NCI-H2029 treated with DMSO at 0.1 percent for 48 hours (cell line): ENCODE measurements at regions not wholly inside any gene's neighbourhood (a gene's known extent, or its start where the extent isn't known, plus 50 kb on each side); places are given as distances from the start of the nearest gene placed in this dataset.
"Not testable (repeated sequence)": the region's sequence is repeated elsewhere in the genome, so short reads cannot be mapped to it uniquely, and the experiment has no call there.

Experiments
- DNase-seq: peaks from one replicate; lab custom pipeline; 2025; lab: John Stamatoyannopoulos, UW

DNA sequence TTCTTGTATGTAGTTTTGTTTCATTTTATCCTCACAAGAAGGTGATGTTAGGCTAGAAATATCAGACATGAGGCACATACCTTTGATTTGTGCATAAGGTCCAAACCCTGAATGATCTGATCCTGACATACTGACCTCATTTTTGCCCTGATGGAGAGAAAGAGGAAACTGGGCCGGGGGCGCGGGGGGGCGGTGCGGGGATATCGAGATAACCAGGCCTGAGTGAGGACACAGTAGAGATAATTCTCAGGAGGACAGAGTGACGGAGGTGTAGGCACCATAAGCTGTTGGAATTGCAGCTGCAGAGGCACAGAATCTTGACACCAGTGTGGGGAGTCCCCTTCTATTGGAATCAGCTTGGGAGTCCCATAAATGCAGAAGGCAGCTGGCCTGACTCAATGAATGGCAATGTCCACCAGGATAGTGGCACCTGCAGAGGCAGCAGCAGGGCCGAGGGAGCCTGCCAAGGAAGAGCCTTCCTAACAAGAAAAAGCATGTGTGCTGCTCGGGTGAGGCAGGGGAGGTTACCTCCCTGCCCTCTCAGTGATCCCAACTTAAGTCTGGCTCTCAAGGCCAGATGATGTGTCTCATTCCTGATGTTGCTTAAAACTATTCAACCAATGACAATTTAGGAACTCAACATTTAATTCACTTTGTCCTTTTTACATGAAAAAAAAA, 234.3 kb upstream of the MSX2 start:
- DNase-seq, result no peak

DNA sequence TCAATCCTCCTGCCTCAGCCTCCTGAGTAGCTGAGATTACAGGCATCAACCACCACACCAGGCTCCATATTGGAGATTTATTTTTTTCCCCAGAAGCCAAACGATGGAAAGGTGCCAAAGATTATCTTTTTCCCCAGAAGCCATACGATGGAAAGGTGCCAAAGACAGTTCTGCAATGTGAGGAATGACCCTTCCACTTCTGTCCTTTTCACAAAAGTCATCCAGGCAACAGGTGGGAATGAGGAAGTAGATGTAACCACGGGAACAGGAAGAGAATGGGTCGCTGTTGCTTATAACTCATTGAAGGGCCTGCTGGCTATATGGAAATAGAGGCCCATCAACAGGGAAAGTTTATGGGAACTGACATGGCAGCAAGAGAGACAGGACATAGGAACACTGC, 233.7 kb upstream of the MSX2 start:
- DNase-seq, result no peak

DNA sequence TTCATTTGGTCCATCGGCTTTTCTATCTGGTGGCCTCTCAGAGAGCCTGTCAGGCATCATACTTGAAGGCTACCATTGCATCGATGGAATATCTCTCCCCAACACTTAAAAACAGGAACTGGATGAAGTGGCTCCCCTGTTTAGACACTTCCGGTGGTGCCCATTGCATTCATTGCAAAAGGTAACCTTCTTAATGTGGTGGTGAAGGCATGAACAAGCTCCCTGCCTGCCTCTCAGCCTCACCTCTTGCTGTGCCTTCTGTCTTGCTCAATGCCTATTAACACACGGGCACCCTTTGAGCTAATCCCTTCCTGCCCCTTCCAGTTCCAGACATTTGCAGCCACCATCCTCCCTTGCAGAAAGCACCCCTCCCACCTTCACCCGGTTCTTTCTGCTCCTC, 233.1 kb upstream of the MSX2 start:
- DNase-seq, result no peak

DNA sequence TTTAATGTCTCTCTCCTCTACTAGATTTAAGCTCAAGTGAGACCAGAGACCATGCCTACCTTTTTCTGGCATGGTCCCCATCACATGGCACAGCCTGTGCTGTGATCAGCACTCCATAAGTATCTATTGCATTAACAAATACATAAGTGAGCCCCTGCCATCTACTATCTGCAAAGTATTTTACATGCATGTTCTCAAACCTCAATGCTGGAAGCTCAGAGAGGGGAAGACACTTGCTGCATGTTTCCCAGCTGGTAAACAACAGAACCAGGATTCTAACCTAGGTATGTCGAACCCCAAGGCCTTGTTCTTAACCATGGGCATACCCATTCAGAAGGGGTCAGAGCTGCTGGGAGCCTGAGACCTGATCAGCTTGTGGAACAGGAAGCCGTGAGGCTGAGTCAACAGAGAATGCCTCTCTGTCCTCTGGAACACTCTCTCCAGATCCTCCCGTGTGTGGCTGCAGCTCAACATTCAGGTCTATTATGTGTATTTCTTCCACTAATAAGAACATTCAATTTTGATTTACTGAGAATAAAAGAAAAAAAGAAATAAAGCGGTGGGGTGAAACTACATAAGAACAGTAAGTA, 232.5 kb upstream of the MSX2 start:
- DNase-seq, result no peak

DNA sequence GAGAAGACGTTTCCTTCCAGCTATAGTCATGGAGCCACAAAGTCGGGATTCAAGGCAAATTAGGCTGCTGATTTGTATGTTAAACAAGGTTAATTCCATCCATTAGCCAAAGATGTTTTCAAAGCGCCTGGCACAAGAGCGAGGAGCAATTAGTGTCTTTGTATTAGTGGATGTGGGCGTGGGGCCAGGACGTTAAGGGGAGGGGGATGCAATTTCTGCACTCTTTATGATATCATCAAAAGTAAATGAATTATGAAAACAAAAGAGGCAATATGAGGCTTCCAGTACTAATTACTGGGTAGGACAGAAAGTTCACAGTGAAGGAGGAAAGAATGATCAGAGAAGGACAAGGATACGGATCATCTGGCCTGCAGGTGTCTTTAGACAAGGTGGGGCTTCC, 230.9 kb upstream of the MSX2 start:
- no peak for DNase-seq

DNA sequence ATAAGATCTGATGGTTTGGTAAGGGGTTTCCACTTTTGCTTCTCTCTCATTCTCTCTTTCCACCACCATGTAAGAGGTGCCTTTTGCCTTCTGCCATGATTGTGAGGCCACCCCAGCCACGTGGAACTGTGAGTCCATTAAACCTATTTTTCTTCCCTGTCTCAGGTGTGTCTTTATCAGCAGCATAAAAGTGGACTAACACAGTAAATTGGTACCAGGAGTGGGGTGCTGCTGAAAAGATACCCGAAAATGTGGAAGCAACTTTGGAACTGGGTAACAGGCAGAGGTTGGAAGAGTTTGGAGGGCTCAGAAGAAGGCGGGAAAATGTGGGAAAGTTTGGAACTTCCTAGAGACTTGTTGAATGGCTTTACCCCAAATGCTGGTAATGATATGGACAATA, 226.4 kb upstream of the MSX2 start:
- not testable (repeated sequence) for DNase-seq

DNA sequence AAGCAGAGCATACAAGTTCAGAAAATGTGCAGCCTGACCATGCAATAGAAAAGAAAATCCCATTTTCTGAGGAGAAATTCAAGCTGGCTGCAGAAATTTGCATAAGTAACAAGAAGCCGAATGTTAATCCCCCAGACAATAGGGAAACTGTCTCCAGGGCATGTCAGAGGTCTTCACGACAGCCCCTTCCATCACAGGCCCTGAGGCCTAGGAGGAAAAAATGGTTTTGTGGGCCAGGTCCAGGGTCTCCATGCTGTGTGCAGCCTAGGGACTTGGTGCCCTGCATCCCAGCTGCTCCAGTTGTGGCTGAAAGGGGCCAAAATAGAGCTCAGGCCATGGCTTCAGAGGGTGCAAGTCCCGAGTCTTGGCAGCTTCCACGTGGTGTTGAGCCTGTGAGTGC, 225.8 kb upstream of the MSX2 start:
- DNase-seq, result not testable (repeated sequence)

DNA sequence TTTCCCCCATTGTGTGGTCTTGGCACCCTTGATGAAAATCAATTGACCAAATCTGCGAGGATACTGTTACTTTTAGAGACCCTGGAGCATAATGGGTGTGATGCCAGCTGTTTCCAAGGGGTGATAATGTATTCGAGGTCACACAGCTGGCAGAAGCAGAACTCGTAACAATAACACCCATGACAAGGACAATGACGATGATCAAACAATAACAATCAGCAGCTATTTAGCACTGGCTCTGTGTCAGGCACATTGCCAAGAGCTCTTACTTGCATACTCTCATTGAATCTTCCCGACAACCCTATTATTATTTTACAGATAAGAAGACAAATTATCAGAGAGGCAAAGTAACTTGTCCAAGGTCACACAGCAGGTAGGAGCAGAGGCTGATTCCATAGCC, 223.7 kb upstream of the MSX2 start:
- DNase-seq, result no peak

DNA sequence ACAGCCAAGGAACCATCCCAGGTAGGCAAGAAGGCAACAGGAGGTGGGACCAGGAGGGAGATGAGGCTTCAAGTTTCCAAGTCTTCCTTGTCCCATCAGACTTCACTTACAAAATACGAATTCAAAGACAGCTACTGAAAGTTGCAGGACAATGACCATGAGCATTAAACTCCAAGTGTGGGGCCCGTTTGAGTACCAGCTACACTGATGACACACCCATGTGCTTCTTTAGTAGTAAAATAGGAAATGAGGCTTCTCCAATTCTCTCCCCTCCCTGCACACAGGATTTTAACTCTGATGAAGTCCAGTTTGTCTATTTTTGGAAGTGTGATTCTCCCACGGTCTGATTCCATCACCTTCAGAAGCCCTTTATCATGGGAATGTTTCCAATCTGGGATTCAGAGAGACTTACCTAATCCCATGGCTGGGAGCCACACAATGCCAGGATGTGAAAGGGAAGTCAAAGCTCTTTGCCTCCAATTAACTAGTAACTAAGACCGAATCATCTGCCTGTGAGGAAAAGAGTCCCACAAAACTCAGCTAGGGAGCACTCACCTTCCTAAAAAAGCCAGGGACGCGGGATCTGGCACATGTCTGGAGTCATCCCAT, 222.8 kb upstream of the MSX2 start:
- DNase-seq, result no peak

DNA sequence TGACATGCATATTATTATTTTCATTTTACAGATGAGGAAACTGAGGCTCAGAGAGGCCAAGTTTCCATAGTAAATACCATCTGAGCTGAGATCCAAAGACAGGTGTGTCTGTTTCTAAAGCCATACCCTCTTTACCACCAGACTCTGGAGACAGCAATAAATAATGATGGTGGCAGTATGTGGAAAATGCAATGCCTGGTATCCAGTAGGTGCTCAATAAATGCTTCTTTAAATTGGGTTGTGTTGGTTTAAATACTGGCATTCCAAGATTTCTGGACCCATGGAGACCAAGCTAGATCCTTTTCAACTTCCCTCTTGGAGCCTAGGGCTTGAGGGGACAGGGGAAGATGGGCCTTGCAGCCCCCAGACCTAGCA, 221.3 kb upstream of the MSX2 start:
- DNase-seq, result no peak

DNA sequence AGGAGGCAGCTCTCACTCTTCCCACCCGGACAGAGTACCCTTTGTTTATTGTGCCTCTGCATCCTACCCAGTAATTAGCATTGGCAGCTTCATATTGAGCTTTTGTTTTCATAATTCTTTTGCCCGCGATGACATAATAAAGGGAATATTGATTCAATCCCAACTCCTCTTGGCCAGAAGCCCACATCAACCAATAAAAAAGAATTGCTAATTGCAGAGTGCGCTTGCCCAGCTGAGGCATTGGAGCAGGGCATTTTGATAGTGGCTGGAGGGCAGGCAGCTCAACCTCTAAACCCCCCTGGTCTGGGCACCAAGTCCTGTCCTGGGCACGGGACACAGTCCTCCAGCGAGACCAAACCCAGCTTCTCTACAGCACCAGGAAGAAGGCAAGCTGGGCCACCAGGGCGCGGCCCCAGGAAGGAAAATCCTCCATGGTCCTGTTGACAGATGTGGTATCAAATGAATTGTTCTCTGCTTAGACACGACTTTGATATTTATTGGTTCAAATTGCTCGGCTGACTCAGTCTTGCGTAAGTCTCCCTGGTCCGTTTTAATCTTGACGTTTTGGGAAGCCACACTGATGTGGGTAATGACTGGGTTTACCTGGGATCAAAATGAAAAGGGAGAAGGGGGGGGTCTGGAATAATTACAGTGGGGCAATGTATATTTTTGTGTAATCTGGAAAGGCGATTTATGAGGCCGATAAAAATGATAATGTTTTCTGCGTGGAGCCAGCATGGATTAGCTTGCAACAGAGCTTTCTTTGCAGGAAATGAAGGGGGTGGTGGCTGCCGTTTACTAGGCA, 220.7 kb upstream of the MSX2 start:
- no peak for DNase-seq

DNA sequence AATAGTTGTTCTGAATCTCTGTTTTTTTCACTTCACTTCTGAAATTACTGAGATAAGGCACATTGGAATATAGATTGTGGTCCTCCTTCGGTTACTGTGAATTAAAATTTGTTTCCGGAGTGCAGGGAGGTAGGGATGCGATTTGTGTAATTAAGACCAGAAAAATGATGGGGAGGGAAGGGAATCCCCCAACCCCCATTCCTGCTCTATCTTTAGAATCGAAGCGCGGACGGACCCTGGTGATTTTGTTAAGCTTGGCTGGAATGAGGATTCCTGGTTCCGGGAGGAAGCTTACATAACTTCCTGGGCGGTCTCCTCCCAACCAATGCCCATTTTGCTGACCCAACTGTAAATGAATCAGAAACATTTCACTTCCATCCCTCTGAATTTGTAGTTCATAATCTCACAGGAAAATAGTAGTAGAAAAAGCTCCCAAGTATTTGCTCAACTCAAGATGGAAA, 220.1 kb upstream of the MSX2 start:
- DNase-seq, result no peak

DNA sequence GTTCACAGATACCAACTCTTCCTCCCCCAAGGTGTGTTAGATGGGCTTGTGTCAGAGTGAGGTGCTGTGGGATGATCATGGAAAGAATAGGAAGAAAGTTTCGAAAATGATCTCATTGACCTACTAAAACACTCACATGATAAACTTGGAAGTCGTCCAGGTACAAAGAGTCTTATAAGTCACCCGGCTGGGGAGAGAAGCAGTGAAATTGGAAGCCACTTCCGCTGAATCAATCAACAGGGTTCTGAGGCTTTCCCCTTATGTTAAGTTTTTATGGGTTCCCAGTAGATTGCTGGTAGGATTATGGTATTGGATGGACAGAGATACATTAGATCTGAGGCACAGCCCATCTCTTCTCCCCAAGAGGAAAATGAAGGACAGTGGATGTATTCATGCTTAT, 218.8 kb upstream of the MSX2 start:
- DNase-seq, result no peak

DNA sequence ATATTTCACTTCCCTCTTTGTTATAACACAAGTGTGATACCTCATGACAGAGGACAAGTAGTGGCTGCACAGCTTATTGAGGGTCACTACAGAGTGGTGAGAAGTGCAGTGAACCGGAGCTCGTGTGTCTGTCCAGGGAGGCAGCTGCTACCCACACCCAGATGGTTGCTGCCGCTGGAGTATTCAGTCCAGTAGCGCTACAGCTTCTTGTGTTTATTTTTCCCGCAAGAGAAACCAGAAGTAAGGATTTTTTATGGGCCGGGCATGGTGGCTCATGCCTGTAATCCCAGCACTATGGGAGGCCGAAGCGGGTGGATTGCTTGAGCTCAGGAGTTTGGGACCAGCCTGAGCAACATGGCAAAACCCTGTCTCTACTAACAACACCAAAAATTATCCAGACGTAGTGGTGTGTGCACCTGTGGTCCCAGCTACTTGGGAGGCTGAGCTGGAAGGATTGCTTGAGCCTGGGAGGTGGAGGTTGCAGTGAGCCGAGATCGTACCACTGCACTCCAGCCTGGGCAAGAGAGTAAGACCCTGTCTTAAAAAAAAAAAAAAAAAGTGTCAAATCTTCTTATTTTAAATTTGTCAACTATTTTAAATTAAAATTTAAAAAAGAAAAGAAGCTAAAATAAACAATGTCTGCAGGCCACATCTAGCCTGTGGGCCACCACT, 213.5 kb upstream of the MSX2 start:
- not testable (repeated sequence) for DNase-seq

DNA sequence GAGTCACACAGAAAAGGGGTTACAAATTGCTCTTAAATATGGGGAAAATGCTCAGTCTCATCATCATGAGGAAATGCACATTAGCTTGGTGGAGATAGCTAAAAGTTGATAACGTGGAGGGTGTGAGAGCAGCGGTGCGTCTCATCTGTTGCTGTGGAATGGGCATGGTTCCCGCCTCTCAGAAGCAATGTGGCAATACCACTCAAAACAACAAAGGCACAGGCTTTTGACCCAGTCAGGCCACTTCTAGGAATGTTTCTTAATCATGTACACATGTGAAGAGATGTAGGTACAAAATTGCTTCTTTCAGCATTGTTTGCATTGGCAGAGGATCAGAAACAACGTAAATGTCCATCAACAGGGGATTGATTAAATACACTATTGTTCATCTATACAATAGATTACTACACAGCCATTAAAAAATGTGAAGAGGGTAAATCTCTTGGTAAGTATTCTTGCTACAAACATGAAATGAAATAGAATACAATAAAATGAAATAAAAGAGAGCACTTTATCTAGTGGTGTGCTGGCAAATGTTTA, 212.6 kb upstream of the MSX2 start:
- DNase-seq, result peak; percentile 36

DNA sequence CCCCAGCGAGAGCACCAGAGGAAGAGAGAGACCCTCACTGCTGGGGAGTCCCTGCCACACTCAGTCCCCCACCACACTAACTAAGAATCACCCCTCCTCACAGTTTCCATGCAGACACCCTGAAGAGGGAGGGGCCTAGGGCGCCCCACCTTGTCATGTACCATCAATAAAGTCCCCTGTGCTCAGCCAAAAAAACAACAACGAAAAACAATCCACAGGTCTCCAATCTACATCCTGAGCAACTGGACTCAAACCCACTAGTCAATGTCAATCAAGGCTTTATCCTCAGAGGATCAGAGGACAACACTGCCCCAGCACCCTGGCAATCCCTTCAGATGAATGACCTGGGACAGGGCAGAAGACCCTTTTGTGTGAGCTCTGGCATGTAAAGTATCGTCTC, 210.1 kb upstream of the MSX2 start:
- no peak for DNase-seq

DNA sequence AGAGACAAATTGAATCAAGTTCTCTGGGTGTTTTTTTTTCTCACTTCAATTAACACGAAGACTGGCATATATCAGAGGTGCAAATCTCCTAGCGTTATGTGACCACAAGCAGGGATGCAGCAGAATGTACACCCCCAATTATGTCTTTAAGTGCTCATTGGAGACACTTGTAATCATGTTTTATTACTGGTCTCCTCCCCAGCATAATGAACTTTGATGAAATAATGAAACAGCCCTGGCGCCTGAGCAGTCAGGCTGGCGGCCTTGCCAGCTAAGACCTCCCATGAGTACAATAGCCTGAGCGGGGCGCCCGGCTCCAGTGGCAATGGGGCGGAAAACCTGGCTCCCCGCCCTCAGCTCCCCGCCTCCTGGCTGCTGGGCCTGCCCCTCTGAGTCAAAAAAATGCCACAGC, 209.4 kb upstream of the MSX2 start:
- DNase-seq, result no peak

DNA sequence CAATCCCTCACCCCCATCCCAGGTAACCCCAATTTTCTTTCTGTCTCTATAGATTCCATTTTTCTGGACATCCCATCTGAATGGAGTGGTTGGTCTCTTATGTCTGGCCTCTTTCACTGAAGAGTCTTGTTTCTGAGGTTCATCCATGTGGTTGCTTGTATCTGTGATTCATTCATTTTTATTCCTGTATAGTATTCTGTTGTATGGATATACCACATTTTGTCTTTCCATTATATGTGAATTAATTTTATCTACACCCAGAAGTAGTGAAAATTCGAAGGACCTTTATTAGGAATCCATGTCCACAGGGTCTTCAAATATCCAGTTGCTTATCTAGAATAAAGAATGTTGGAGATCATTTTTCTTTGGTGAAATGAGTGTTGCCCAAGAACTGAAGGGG, 207.6 kb upstream of the MSX2 start:
- no peak for DNase-seq

DNA sequence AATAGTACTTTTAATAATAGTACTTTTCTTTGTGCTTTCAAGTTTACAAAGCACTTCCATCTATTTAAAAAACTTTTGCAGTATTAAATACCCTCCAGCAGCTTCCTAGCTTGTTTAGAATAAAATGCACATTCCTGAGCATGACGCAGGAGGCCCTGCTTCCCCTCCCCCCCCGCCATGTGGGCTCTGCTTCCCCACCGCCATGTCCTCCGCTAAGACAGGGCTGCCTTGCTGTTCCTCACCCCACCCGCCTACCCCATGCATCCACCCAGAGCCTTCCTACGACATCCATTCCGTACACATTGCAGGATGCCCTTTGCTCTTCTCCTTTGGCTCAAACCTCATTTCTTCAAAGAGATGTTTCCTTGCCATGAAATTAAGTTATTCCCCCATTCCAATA, 205.9 kb upstream of the MSX2 start:
- DNase-seq, result no peak

DNA sequence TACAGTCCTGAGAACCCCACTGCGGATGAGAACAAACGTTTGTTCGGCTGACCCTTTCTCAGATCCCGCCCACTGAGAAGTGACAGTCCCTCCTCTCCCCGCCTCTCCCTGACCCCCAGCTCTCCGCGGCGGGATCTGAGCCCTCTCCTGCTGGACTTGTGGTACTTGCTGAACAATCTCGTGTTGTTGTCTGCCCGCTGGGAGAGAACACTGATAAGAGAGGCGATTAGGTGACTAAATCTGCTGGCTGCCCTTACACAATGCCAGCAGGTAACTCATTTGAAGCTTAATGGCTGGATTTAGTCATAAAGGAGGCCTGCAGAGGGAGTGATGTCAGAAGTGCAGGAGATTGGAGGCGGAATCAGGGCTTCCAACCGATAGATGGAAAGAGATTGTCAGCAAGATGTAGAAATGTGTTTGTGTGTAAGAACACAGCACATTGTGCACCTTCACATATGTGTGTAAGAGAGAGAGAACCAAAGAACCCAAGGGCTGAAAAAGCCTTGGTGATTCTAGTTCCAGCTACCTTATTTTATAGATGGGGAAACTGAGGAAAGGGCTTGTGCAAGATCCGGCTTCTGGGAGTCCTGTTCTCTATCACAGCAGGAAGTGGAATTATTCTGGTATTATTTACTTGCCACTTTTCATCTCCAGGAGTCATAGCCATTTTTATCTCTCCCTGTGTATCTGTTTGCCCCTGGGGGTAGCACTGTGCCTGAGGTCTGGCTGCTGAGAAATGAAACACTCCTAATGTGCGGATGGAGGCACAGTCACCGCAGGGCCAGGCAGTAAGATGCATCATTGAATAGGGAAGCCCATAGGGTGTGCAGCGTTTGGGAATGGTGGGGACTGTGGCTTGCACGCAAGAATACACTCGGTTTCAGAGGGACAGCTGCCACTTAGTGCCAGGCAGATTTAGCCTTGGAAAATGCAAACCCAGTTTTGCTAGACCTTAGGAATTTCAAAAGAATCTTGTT, 203.7 kb upstream of the MSX2 start:
- no peak for DNase-seq

DNA sequence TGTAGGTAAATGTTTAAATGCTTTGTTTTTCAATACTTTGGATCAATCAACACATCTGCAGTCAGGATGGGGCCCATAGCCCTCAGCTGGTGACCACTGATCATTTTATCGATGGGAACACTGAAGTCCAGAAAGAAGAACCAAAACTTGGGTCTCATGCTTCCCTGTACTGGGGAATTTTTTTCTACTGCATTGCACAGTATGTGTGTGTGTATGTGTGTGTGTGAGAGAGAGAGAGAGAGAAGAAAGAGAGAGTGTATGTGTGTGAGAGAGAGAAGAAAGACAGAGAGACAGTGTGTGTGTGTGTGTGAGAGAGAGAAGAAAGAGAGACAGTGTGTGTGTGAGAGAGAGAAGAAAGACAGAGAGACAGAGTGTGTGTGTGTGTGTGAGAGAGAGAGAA, 202.9 kb upstream of the MSX2 start:
- DNase-seq, result no peak
